MCF 10A (cell line): ENCODE measurements at regions not wholly inside any gene's neighbourhood (a gene's known extent, or its start where the extent isn't known, plus 50 kb on each side); places are given as distances from the start of the nearest gene placed in this dataset.

ENCODE experiments used
- BruUV-seq: library from RNA; stranded (reverse); fragments of 400-500 nt; replicated peaks from 2 replicates; lab custom pipeline; 2021; lab: Mats Ljungman, UMichigan
- CTCF ChIA-PET: fragments of 300-600 bp; sonication (Branson Sonifier 250); formaldehyde crosslinking; extraction: SDS; loops from one replicate; lab custom pipeline; 2021; ENCODE audit warnings: antibody characterized with exemption, inconsistent platforms; lab: Yijun Ruan, JAX
- POLR2A ChIA-PET: fragments of 300-600, 350-650 bp; sonication (Branson Sonifier 250); formaldehyde crosslinking; extraction: SDS; loops from one replicate; lab custom pipeline; 2020; ENCODE audit warnings: antibody characterized with exemption, inconsistent platforms; lab: Yijun Ruan, JAX
- DNase-seq: peaks from one replicate; pipeline ENCODE4 v3.0.0-alpha.2; 2018; ENCODE audit not compliant: unreplicated experiment
- H3K27ac Mint-ChIP-seq: one replicate; pipeline ENCODE4 v1.8.0; 2022; ENCODE audit warnings: mild to moderate bottlenecking, low read depth, mixed read lengths; ENCODE audit not compliant: unreplicated experiment
- H3K27me3 Mint-ChIP-seq: one replicate; pipeline ENCODE4 v1.8.0; 2022; ENCODE audit warnings: mixed read lengths; ENCODE audit not compliant: insufficient read depth, unreplicated experiment
- H3K36me3 Mint-ChIP-seq: one replicate; pipeline ENCODE4 v1.8.0; 2022; ENCODE audit warnings: mild to moderate bottlenecking, moderate library complexity, mixed read lengths; ENCODE audit not compliant: insufficient read depth, unreplicated experiment
- H3K4me1 Mint-ChIP-seq: one replicate; pipeline ENCODE4 v1.8.0; 2022; ENCODE audit warnings: mixed read lengths; ENCODE audit not compliant: insufficient read depth, unreplicated experiment
- H3K4me3 Mint-ChIP-seq: one replicate; pipeline ENCODE4 v1.8.0; 2022; ENCODE audit warnings: mild to moderate bottlenecking, moderate library complexity, mixed read lengths; ENCODE audit not compliant: unreplicated experiment
- H3K9me3 Mint-ChIP-seq: one replicate; pipeline ENCODE4 v1.8.0; 2022; ENCODE audit warnings: mixed read lengths; ENCODE audit not compliant: unreplicated experiment
- CTCF ChIP-seq: fragments of 200-600 bp; IDR thresholded peaks from one replicate; pipeline ENCODE4 v1.8.0; 2022; ENCODE audit warnings: antibody characterized with exemption, mild to moderate bottlenecking; ENCODE audit not compliant: unreplicated experiment
- intact Hi-C: fragments of 100-400 bp; cut with micrococcal nuclease; formaldehyde crosslinking; loops from 2 replicates; pipeline ENCODE4 v1.14.1; 2022

GRCh38 chr3:132834356-132834755, 112.1 kb upstream of the NPHP3 start:
- Mint-ChIP-seq H3K4me1 (no peaks in the 10 kb centered on the region), H3K27me3 (peaks cover 35% of the 10 kb centered on the region), H3K4me3 (no peak overlapping the region), H3K9me3 (no peaks in the 10 kb centered on the region), H3K36me3 (no peaks in the 10 kb centered on the region), H3K27ac (no peak overlapping the region)
- POLR2A ChIA-PET = no interaction called here
- DNase-seq = no peak
- TF ChIP-seq CTCF = no peak
- BruUV-seq = no TSS peak
- CTCF ChIA-PET = no interaction called here
- intact Hi-C loops = no loop called here

- POLR2A ChIA-PET = no interaction called here
- TF ChIP-seq CTCF = no peak
- intact Hi-C loops = no loop called here
These were observed 106.9 kb upstream of the NPHP3 start for GRCh38 chr3:132829101-132829500.

GRCh38 chr3:132822837-132823236, 100.6 kb upstream of the NPHP3 start:
- CTCF ChIA-PET = interaction anchor here (0.8 kb wide), 1 partner anchor 96 kb away, joined by 3 read pairs; no protein-coding TSS in a partner anchor
- no peak overlapping the region for H3K4me3 Mint-ChIP-seq
- no peaks in the 10 kb centered on the region for H3K36me3 Mint-ChIP-seq
- no peak overlapping the region for H3K27ac Mint-ChIP-seq
- H3K9me3 Mint-ChIP-seq = no peaks in the 10 kb centered on the region
- POLR2A ChIA-PET = no interaction called here
- peaks cover 15% of the 10 kb centered on the region for H3K27me3 Mint-ChIP-seq
- DNase-seq = no peak
- no TSS peak for BruUV-seq
- TF ChIP-seq CTCF = no peak
- H3K4me1 Mint-ChIP-seq = no peaks in the 10 kb centered on the region
- intact Hi-C loops = no loop called here

More at GRCh38 chr3:132829101-132829500, 106.9 kb upstream of the NPHP3 start:
- no peaks in the 10 kb centered on the region for H3K4me1 Mint-ChIP-seq
- no peak overlapping the region for H3K4me3 Mint-ChIP-seq
- H3K27ac Mint-ChIP-seq = no peak overlapping the region
- CTCF ChIA-PET = interaction anchor here (0.5 kb wide), 1 partner anchor 19 kb away, joined by 5 read pairs; no protein-coding TSS in a partner anchor
- no peaks in the 10 kb centered on the region for H3K36me3 Mint-ChIP-seq
- H3K27me3 Mint-ChIP-seq = peaks cover 12% of the 10 kb centered on the region
- H3K9me3 Mint-ChIP-seq = no peaks in the 10 kb centered on the region
- BruUV-seq = no TSS peak
- DNase-seq = no peak

GRCh38 chr3:132822266-132822665, 100.1 kb upstream of the NPHP3 start:
- intact Hi-C loops = no loop called here
- CTCF ChIA-PET = no interaction called here
- POLR2A ChIA-PET = no interaction called here
- Mint-ChIP-seq H3K4me1 (no peaks in the 10 kb centered on the region), H3K36me3 (no peaks in the 10 kb centered on the region), H3K27me3 (peaks cover 20% of the 10 kb centered on the region), H3K9me3 (no peaks in the 10 kb centered on the region), H3K27ac (no peak overlapping the region), H3K4me3 (no peak overlapping the region)
- no TSS peak for BruUV-seq
- DNase-seq = no peak
- no peak for TF ChIP-seq CTCF
